GM23248 (cell line): ENCODE measurements at regions not wholly inside any gene's neighbourhood (a gene's known extent, or its start where the extent isn't known, plus 50 kb on each side); places are given as distances from the start of the nearest gene placed in this dataset.

Source experiments
- EZH2 ChIP-seq: fragments of 200-600 bp; sonication (generic); IDR thresholded peaks from 2 replicates; pipeline ENCODE4 v1.6.1; 2018; ENCODE audit warnings: antibody characterized with exemption, mild to moderate bottlenecking; ENCODE audit not compliant: insufficient read depth, poor library complexity, severe bottlenecking
- EZH2phosphoT487 ChIP-seq: fragments of 200-600 bp; sonication (generic); IDR thresholded peaks from 2 replicates; pipeline ENCODE4 v1.6.1; 2018; ENCODE audit warnings: antibody characterized with exemption, moderate library complexity, mild to moderate bottlenecking, low read depth; ENCODE audit not compliant: insufficient read depth

DNA sequence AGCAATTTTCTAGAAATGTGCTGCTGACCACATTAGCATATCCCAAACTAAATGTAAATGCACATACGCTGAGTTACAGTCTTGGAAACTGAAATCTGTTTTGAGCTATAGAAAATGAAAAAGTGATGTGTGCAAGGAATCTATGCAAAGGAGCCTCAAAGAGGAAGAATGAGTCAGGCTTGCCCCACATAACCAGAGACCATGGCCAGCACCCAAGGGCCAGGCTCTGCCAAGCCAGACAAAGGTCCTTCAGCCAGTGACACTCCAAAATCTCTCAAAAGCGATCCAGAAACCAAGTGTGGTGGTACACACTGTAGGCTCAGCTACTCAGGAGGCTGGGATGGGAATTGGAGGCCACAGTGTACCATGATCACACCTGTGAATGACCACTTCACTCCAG lies 195.2 kb downstream of the TOMM20 start:
- no peak for TF ChIP-seq EZH2
- no peak for TF ChIP-seq EZH2phosphoT487
